GM23338 (cell line): ENCODE measurements at regions not wholly inside any gene's neighbourhood (a gene's known extent, or its start where the extent isn't known, plus 50 kb on each side); places are given as distances from the start of the nearest gene placed in this dataset.

Experiments used
- ATAC-seq: fragments of 200-7000 bp; cut with Tn5 transposase; 3 replicates; pipeline ENCODE4 v1.9.1; 2020
- DNase-seq: peaks from one replicate; pipeline ENCODE4 v3.0.0-alpha.2; 2015; ENCODE audit warnings: low spot score
- H2AFZ ChIP-seq: fragments of 200-600 bp; sonication (generic); 2 replicates; pipeline ENCODE4 v1.8.0; 2016; ENCODE audit warnings: antibody characterized with exemption, mild to moderate bottlenecking, moderate library complexity
- H3F3A ChIP-seq: fragments of 200-600 bp; sonication (generic); replicated peaks from 2 replicates; pipeline ENCODE4 v1.8.0; 2017; ENCODE audit warnings: antibody characterized with exemption, mixed run types, low read depth
- H3K27ac ChIP-seq: fragments of 200-600 bp; sonication (generic); 2 replicates; pipeline ENCODE4 v1.6.1; 2016; ENCODE audit warnings: low read depth
- H3K27me3 ChIP-seq: fragments of 200-600 bp; sonication (generic); 2 replicates; pipeline ENCODE4 v1.8.0; 2016; ENCODE audit warnings: mild to moderate bottlenecking, mixed run types, moderate library complexity; ENCODE audit not compliant: insufficient read depth
- H3K36me3 ChIP-seq: fragments of 200-600 bp; sonication (generic); 2 replicates; pipeline ENCODE4 v1.8.0; 2016; ENCODE audit warnings: mild to moderate bottlenecking; ENCODE audit not compliant: insufficient read depth
- H3K4me1 ChIP-seq: fragments of 200-600 bp; sonication (generic); 2 replicates; pipeline ENCODE4 v1.8.0; 2016; ENCODE audit warnings: mild to moderate bottlenecking, moderate library complexity; ENCODE audit not compliant: insufficient read depth
- H3K4me2 ChIP-seq: fragments of 200-600 bp; sonication (generic); 2 replicates; pipeline ENCODE4 v1.7.1; 2017; ENCODE audit warnings: mixed run types
- H3K4me3 ChIP-seq: fragments of 200-600 bp; sonication (generic); 2 replicates; pipeline ENCODE4 v1.6.1; 2016; ENCODE audit warnings: mixed run types
- H3K79me2 ChIP-seq: fragments of 200-600 bp; sonication (generic); replicated peaks from 2 replicates; pipeline ENCODE4 v1.8.0; 2017; ENCODE audit warnings: mild to moderate bottlenecking; ENCODE audit not compliant: insufficient read depth
- H3K9me2 ChIP-seq: fragments of 200-600 bp; sonication (generic); 2 replicates; pipeline ENCODE4 v1.8.0; 2017; ENCODE audit not compliant: insufficient read depth
- H4K20me1 ChIP-seq: fragments of 200-600 bp; sonication (generic); replicated peaks from 2 replicates; pipeline ENCODE4 v1.8.0; 2017; ENCODE audit warnings: mild to moderate bottlenecking; ENCODE audit not compliant: insufficient read depth
- H3K27ac Mint-ChIP-seq: 2 replicates; pipeline ENCODE4 v1.8.0; 2020; ENCODE audit warnings: inconsistent platforms, mild to moderate bottlenecking, moderate library complexity, mixed read lengths
- H3K27me3 Mint-ChIP-seq: 3 replicates; pipeline ENCODE4 v1.8.0; 2022; ENCODE audit warnings: low read depth, mild to moderate bottlenecking, moderate library complexity, mixed read lengths, inconsistent platforms; ENCODE audit not compliant: insufficient read depth, poor library complexity
- H3K36me3 Mint-ChIP-seq: 3 replicates; pipeline ENCODE4 v1.8.0; 2021; ENCODE audit warnings: low read depth, mild to moderate bottlenecking, inconsistent platforms, moderate library complexity, mixed read lengths
- H3K4me1 Mint-ChIP-seq: 3 replicates; pipeline ENCODE4 v1.8.0; 2020; ENCODE audit warnings: mild to moderate bottlenecking, inconsistent platforms, mixed read lengths
- H3K4me3 Mint-ChIP-seq: 3 replicates; pipeline ENCODE4 v1.8.0; 2021; ENCODE audit warnings: moderate library complexity, mild to moderate bottlenecking, inconsistent platforms, mixed read lengths
- H3K9me3 Mint-ChIP-seq: 3 replicates; pipeline ENCODE4 v1.8.0; 2020; ENCODE audit warnings: moderate library complexity, mild to moderate bottlenecking, inconsistent platforms, mixed read lengths
- CREB1 ChIP-seq: fragments of 250-450 bp; sonication (Bioruptor Pico); IDR thresholded peaks from 2 replicates; pipeline ENCODE4 v1.5.0; 2020; ENCODE audit warnings: low read depth, mild to moderate bottlenecking, moderate library complexity
- EZH2 ChIP-seq: fragments of 200-600 bp; sonication (generic); IDR thresholded peaks from one replicate; pipeline ENCODE4 v1.8.0; 2017; ENCODE audit warnings: antibody characterized with exemption, mild to moderate bottlenecking, low read depth; ENCODE audit not compliant: unreplicated experiment
- EZH2phosphoT487 ChIP-seq: fragments of 200-600 bp; sonication (generic); IDR thresholded peaks from one replicate; pipeline ENCODE4 v1.8.1; 2018; ENCODE audit warnings: antibody characterized with exemption; ENCODE audit not compliant: unreplicated experiment
- JUNB ChIP-seq: IDR thresholded peaks from one replicate; pipeline ENCODE4 v1.6.1; 2016; ENCODE audit warnings: antibody characterized with exemption; ENCODE audit not compliant: unreplicated experiment
- NANOG ChIP-seq: IDR thresholded peaks from 2 replicates; pipeline ENCODE4 v1.6.1; 2016; ENCODE audit warnings: antibody characterized with exemption, borderline replicate concordance
- POLR2AphosphoS5 ChIP-seq: IDR thresholded peaks from 2 replicates; pipeline ENCODE4 v1.6.1; 2016; ENCODE audit warnings: antibody characterized with exemption, low read depth
- STAT1 ChIP-seq: IDR thresholded peaks from one replicate; pipeline ENCODE4 v1.6.1; 2016; ENCODE audit warnings: antibody characterized with exemption; ENCODE audit not compliant: unreplicated experiment
- ZNF114 ChIP-seq: fragments of 250-450 bp; sonication (Bioruptor Pico); IDR thresholded peaks from 2 replicates; pipeline ENCODE4 v1.5.0; 2020; ENCODE audit warnings: mild to moderate bottlenecking, moderate library complexity
- ZNF331 ChIP-seq: fragments of 250-450 bp; sonication (Bioruptor Pico); IDR thresholded peaks from 2 replicates; pipeline ENCODE4 v1.5.0; 2020; ENCODE audit warnings: low read depth, mild to moderate bottlenecking, moderate library complexity
- TF ChIP-seq, protein P1 (sequence below): IDR thresholded peaks from 2 replicates; pipeline ENCODE4 v1.6.1; 2016; ENCODE audit warnings: antibody characterized with exemption
- TF ChIP-seq, protein P2 (sequence below): fragments of 250-450 bp; sonication (Bioruptor Pico); IDR thresholded peaks from 2 replicates; pipeline ENCODE4 v1.5.0; 2020; ENCODE audit warnings: mild to moderate bottlenecking, moderate library complexity
- TF ChIP-seq, protein P3 (sequence below): IDR thresholded peaks from one replicate; pipeline ENCODE4 v1.6.1; 2018; ENCODE audit warnings: antibody characterized with exemption; ENCODE audit not compliant: unreplicated experiment
- TF ChIP-seq, protein P4 (sequence below), 2 experiments: fragments of 200-600 bp in 1 of 2; sonication (generic) in 1 of 2; conservative IDR thresholded peaks; 2 replicates each; pipeline versions ENCODE4 v1.5.1 to v1.6.1; 2016 to 2017; ENCODE audit warnings: antibody characterized with exemption in 2 of 2, low read depth in 2 of 2, mild to moderate bottlenecking in 2 of 2, moderate library complexity in 1 of 2

DNA sequence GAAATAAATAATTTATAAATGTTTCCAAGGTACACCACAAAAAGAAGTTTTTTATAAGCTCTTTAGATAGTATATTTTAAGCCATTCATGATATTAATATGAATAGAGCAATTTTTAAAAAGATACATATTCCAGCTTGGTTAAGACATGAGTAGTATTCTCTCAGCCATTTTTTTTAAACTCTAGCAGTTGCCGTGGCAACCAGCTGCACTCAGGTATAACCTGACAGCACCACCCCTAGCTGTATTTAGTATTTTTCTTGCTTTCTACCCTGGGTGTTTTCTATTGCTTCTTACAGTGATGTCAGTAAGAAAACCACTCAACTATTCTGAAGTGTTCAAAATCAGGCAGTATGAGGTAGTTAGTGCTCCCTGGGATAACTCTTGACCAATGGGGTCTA, 496.3 kb upstream of the CNTN3 start:
- H3K9me3 Mint-ChIP-seq, result no peaks in the 10 kb centered on the region
- no peak for ATAC-seq

More for the DNA sequence above, 496.3 kb upstream of the CNTN3 start:
- no peaks in the 10 kb centered on the region for H3K79me2 ChIP-seq
- H3K9me2 ChIP-seq, result no peaks in the 10 kb centered on the region
- peak; percentile 45 for DNase-seq
- H3K4me3 ChIP-seq, result no peak overlapping the region
- H3K27me3 ChIP-seq, result no peaks in the 10 kb centered on the region
- Mint-ChIP-seq H3K4me1 (no peaks in the 10 kb centered on the region), H3K27me3 (no peaks in the 10 kb centered on the region), H3K36me3 (no peaks in the 10 kb centered on the region), H3K4me3 (no peak overlapping the region), H3K27ac (no peak overlapping the region)
- no peak overlapping the region for H3K4me2 ChIP-seq
- no peaks in the 10 kb centered on the region for H3K4me1 ChIP-seq
- H3K36me3 ChIP-seq, result no peaks in the 10 kb centered on the region
- no peak overlapping the region for H3K27ac ChIP-seq
- no peaks in the 10 kb centered on the region for H3F3A ChIP-seq
- H2AFZ ChIP-seq, result no peak overlapping the region
- no peaks in the 10 kb centered on the region for H4K20me1 ChIP-seq
- TF ChIP-seq CREB1 (CRISPR knock-in tag) (no peak), NANOG (no peak), POLR2AphosphoS5 (no peak), EZH2phosphoT487 (no peak), ZNF114 (CRISPR knock-in tag) (no peak), STAT1 (no peak), EZH2 (no peak), JUNB (no peak), ZNF331 (CRISPR knock-in tag) (no peak)
- TF ChIP-seq, protein P1, sequence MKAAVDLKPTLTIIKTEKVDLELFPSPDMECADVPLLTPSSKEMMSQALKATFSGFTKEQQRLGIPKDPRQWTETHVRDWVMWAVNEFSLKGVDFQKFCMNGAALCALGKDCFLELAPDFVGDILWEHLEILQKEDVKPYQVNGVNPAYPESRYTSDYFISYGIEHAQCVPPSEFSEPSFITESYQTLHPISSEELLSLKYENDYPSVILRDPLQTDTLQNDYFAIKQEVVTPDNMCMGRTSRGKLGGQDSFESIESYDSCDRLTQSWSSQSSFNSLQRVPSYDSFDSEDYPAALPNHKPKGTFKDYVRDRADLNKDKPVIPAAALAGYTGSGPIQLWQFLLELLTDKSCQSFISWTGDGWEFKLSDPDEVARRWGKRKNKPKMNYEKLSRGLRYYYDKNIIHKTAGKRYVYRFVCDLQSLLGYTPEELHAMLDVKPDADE, result no peak
- TF ChIP-seq, protein P2, sequence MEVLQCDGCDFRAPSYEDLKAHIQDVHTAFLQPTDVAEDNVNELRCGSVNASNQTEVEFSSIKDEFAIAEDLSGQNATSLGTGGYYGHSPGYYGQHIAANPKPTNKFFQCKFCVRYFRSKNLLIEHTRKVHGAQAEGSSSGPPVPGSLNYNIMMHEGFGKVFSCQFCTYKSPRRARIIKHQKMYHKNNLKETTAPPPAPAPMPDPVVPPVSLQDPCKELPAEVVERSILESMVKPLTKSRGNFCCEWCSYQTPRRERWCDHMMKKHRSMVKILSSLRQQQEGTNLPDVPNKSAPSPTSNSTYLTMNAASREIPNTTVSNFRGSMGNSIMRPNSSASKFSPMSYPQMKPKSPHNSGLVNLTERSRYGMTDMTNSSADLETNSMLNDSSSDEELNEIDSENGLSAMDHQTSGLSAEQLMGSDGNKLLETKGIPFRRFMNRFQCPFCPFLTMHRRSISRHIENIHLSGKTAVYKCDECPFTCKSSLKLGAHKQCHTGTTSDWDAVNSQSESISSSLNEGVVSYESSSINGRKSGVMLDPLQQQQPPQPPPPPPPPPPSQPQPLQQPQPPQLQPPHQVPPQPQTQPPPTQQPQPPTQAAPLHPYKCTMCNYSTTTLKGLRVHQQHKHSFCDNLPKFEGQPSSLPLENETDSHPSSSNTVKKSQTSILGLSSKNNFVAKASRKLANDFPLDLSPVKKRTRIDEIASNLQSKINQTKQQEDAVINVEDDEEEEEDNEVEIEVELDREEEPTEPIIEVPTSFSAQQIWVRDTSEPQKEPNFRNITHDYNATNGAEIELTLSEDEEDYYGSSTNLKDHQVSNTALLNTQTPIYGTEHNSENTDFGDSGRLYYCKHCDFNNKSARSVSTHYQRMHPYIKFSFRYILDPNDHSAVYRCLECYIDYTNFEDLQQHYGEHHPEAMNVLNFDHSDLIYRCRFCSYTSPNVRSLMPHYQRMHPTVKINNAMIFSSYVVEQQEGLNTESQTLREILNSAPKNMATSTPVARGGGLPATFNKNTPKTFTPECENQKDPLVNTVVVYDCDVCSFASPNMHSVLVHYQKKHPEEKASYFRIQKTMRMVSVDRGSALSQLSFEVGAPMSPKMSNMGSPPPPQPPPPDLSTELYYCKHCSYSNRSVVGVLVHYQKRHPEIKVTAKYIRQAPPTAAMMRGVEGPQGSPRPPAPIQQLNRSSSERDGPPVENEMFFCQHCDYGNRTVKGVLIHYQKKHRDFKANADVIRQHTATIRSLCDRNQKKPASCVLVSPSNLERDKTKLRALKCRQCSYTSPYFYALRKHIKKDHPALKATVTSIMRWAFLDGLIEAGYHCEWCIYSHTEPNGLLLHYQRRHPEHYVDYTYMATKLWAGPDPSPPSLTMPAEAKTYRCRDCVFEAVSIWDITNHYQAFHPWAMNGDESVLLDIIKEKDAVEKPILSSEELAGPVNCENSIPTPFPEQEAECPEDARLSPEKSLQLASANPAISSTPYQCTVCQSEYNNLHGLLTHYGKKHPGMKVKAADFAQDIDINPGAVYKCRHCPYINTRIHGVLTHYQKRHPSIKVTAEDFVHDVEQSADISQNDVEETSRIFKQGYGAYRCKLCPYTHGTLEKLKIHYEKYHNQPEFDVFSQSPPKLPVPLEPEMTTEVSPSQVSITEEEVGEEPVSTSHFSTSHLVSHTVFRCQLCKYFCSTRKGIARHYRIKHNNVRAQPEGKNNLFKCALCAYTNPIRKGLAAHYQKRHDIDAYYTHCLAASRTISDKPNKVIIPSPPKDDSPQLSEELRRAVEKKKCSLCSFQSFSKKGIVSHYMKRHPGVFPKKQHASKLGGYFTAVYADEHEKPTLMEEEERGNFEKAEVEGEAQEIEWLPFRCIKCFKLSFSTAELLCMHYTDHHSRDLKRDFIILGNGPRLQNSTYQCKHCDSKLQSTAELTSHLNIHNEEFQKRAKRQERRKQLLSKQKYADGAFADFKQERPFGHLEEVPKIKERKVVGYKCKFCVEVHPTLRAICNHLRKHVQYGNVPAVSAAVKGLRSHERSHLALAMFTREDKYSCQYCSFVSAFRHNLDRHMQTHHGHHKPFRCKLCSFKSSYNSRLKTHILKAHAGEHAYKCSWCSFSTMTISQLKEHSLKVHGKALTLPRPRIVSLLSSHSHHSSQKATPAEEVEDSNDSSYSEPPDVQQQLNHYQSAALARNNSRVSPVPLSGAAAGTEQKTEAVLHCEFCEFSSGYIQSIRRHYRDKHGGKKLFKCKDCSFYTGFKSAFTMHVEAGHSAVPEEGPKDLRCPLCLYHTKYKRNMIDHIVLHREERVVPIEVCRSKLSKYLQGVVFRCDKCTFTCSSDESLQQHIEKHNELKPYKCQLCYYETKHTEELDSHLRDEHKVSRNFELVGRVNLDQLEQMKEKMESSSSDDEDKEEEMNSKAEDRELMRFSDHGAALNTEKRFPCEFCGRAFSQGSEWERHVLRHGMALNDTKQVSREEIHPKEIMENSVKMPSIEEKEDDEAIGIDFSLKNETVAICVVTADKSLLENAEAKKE, result no peak
- TF ChIP-seq, protein P3, sequence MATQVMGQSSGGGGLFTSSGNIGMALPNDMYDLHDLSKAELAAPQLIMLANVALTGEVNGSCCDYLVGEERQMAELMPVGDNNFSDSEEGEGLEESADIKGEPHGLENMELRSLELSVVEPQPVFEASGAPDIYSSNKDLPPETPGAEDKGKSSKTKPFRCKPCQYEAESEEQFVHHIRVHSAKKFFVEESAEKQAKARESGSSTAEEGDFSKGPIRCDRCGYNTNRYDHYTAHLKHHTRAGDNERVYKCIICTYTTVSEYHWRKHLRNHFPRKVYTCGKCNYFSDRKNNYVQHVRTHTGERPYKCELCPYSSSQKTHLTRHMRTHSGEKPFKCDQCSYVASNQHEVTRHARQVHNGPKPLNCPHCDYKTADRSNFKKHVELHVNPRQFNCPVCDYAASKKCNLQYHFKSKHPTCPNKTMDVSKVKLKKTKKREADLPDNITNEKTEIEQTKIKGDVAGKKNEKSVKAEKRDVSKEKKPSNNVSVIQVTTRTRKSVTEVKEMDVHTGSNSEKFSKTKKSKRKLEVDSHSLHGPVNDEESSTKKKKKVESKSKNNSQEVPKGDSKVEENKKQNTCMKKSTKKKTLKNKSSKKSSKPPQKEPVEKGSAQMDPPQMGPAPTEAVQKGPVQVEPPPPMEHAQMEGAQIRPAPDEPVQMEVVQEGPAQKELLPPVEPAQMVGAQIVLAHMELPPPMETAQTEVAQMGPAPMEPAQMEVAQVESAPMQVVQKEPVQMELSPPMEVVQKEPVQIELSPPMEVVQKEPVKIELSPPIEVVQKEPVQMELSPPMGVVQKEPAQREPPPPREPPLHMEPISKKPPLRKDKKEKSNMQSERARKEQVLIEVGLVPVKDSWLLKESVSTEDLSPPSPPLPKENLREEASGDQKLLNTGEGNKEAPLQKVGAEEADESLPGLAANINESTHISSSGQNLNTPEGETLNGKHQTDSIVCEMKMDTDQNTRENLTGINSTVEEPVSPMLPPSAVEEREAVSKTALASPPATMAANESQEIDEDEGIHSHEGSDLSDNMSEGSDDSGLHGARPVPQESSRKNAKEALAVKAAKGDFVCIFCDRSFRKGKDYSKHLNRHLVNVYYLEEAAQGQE, result no peak
- TF ChIP-seq, protein P4, sequence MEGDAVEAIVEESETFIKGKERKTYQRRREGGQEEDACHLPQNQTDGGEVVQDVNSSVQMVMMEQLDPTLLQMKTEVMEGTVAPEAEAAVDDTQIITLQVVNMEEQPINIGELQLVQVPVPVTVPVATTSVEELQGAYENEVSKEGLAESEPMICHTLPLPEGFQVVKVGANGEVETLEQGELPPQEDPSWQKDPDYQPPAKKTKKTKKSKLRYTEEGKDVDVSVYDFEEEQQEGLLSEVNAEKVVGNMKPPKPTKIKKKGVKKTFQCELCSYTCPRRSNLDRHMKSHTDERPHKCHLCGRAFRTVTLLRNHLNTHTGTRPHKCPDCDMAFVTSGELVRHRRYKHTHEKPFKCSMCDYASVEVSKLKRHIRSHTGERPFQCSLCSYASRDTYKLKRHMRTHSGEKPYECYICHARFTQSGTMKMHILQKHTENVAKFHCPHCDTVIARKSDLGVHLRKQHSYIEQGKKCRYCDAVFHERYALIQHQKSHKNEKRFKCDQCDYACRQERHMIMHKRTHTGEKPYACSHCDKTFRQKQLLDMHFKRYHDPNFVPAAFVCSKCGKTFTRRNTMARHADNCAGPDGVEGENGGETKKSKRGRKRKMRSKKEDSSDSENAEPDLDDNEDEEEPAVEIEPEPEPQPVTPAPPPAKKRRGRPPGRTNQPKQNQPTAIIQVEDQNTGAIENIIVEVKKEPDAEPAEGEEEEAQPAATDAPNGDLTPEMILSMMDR (conservative IDR thresholded peaks at IDR 0.05; ENCODE audit: low read depth in 2 of 2), result no peak
